HG03159 (cell line): ENCODE measurements at regions not wholly inside any gene's neighbourhood (a gene's known extent, or its start where the extent isn't known, plus 50 kb on each side); places are given as distances from the start of the nearest gene placed in this dataset.
"Not testable (repeated sequence)": the region's sequence is repeated elsewhere in the genome, so short reads cannot be mapped to it uniquely, and the experiment has no call there.

Experiments used
- ATAC-seq: cut with Tn5 transposase; IDR thresholded peaks from one replicate; pipeline ENCODE4 v1.9.1; 2021; ENCODE audit warnings: mild to moderate bottlenecking, moderate library complexity; ENCODE audit not compliant: unreplicated experiment

- no peak for ATAC-seq
Measured at GRCh38 chr5:158226496-158226895, 367.6 kb upstream of the CLINT1 start.

- ATAC-seq = no peak
Measured at GRCh38 chr5:158224253-158224652, 365.3 kb upstream of the CLINT1 start.

- no peak for ATAC-seq
Measured at GRCh38 chr5:158223054-158223600, 364.2 kb upstream of the CLINT1 start.

GRCh38 chr5:158212917-158213316 is 354.0 kb upstream of the CLINT1 start:
- no peak for ATAC-seq

- no peak for ATAC-seq
Measured at GRCh38 chr5:158212237-158212636, 353.3 kb upstream of the CLINT1 start.

GRCh38 chr5:158209219-158209908 is 350.4 kb upstream of the CLINT1 start:
- no peak for ATAC-seq

GRCh38 chr5:158207733-158208132 is 348.8 kb upstream of the CLINT1 start:
- no peak for ATAC-seq

GRCh38 chr5:158205992-158206391 is 347.0 kb upstream of the CLINT1 start:
- ATAC-seq = no peak

- no peak for ATAC-seq
Measured at GRCh38 chr5:158203261-158203660, 344.3 kb upstream of the CLINT1 start.

- no peak for ATAC-seq
Measured at GRCh38 chr5:158202801-158203200, 343.9 kb upstream of the CLINT1 start.

- no peak for ATAC-seq
Measured at GRCh38 chr5:158200619-158201018, 341.7 kb upstream of the CLINT1 start.

GRCh38 chr5:158198636-158199035 is 339.7 kb upstream of the CLINT1 start:
- peak; percentile 94 for ATAC-seq

GRCh38 chr5:158195416-158196210 is 336.7 kb upstream of the CLINT1 start:
- ATAC-seq = no peak

GRCh38 chr5:158194561-158194976 is 335.6 kb upstream of the CLINT1 start:
- ATAC-seq = peak; percentile 48

- ATAC-seq = not testable (repeated sequence)
Measured at GRCh38 chr5:158193395-158193794, 334.4 kb upstream of the CLINT1 start.

GRCh38 chr5:158180407-158180806 is 321.5 kb upstream of the CLINT1 start:
- ATAC-seq = no peak

- no peak for ATAC-seq
Measured at GRCh38 chr5:158179271-158179670, 320.3 kb upstream of the CLINT1 start.

GRCh38 chr5:158178535-158178934 is 319.6 kb upstream of the CLINT1 start:
- no peak for ATAC-seq

GRCh38 chr5:158177146-158177545 is 318.2 kb upstream of the CLINT1 start:
- no peak for ATAC-seq

- no peak for ATAC-seq
Measured at GRCh38 chr5:158175934-158176481, 317.1 kb upstream of the CLINT1 start.

GRCh38 chr5:158174918-158175851 is 316.2 kb upstream of the CLINT1 start:
- ATAC-seq = no peak
